ENCODE measurements at regions not wholly inside any gene's neighbourhood (a gene's known extent, or its start where the extent isn't known, plus 50 kb on each side); places are given as distances from the start of the nearest gene placed in this dataset.

GRCh38 chr17:63139356-63139755 lies 173.3 kb downstream of the TANC2 start:
- TF ChIP-seq, protein P1, sequence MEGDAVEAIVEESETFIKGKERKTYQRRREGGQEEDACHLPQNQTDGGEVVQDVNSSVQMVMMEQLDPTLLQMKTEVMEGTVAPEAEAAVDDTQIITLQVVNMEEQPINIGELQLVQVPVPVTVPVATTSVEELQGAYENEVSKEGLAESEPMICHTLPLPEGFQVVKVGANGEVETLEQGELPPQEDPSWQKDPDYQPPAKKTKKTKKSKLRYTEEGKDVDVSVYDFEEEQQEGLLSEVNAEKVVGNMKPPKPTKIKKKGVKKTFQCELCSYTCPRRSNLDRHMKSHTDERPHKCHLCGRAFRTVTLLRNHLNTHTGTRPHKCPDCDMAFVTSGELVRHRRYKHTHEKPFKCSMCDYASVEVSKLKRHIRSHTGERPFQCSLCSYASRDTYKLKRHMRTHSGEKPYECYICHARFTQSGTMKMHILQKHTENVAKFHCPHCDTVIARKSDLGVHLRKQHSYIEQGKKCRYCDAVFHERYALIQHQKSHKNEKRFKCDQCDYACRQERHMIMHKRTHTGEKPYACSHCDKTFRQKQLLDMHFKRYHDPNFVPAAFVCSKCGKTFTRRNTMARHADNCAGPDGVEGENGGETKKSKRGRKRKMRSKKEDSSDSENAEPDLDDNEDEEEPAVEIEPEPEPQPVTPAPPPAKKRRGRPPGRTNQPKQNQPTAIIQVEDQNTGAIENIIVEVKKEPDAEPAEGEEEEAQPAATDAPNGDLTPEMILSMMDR (IDR thresholded peaks at IDR 0.05), result no peak
- no peak for TF ChIP-seq POLR2A (IDR thresholded peaks at IDR 0.05)
